BLaER1 (cell line): ENCODE measurements at regions not wholly inside any gene's neighbourhood (a gene's known extent, or its start where the extent isn't known, plus 50 kb on each side); places are given as distances from the start of the nearest gene placed in this dataset.
"Not testable (repeated sequence)": the region's sequence is repeated elsewhere in the genome, so short reads cannot be mapped to it uniquely, and the experiment has no call there.

Source experiments
- H3K27ac ChIP-seq: shearing (Covaris generic); formaldehyde crosslinking; 2 replicates; pipeline ENCODE4 v1.8.1; 2022
- H3K27me3 ChIP-seq: shearing (Covaris generic); formaldehyde crosslinking; 2 replicates; pipeline ENCODE4 v1.8.1; 2022
- H3K36me3 ChIP-seq: shearing (Covaris generic); formaldehyde crosslinking; 2 replicates; pipeline ENCODE4 v1.8.1; 2022
- H3K4me1 ChIP-seq: shearing (Covaris generic); formaldehyde crosslinking; 2 replicates; pipeline ENCODE4 v1.8.1; 2022
- H3K4me2 ChIP-seq: shearing (Covaris generic); formaldehyde crosslinking; 2 replicates; pipeline ENCODE4 v1.8.1; 2022
- H3K4me3 ChIP-seq: shearing (Covaris generic); formaldehyde crosslinking; 2 replicates; pipeline ENCODE4 v1.8.1; 2022
- H3K9ac ChIP-seq: shearing (Covaris generic); formaldehyde crosslinking; 2 replicates; pipeline ENCODE4 v1.8.1; 2022
- H3K9me3 ChIP-seq: shearing (Covaris generic); formaldehyde crosslinking; 2 replicates; pipeline ENCODE4 v1.8.1; 2022
- H4K20me1 ChIP-seq: shearing (Covaris generic); formaldehyde crosslinking; 2 replicates; pipeline ENCODE4 v1.8.1; 2022
- Cebpa-rat ChIP-seq: shearing (Covaris generic); IDR thresholded peaks from 2 replicates; pipeline ENCODE4 v1.8.1; 2022

GRCh38 chr6:131419702-131420101, 153.3 kb upstream of the ARG1 start:
- H3K4me1 ChIP-seq, result peaks cover 7% of the 10 kb centered on the region
- H3K36me3 ChIP-seq, result no peaks in the 10 kb centered on the region
- TF ChIP-seq Cebpa-rat, result no peak
- H3K4me3 ChIP-seq, result no peak overlapping the region
- no peaks in the 10 kb centered on the region for H3K9me3 ChIP-seq
- no peak overlapping the region for H3K9ac ChIP-seq
- no peak overlapping the region for H3K4me2 ChIP-seq
- no peaks in the 10 kb centered on the region for H3K27me3 ChIP-seq
- no peaks in the 10 kb centered on the region for H4K20me1 ChIP-seq
- no peak overlapping the region for H3K27ac ChIP-seq

- TF ChIP-seq Cebpa-rat, result no peak
- no peak overlapping the region for H3K4me3 ChIP-seq
- no peaks in the 10 kb centered on the region for H3K36me3 ChIP-seq
- no peak overlapping the region for H3K9ac ChIP-seq
- peaks cover 13% of the 10 kb centered on the region for H3K9me3 ChIP-seq
- peaks cover 18% of the 10 kb centered on the region for H3K4me1 ChIP-seq
- H3K27ac ChIP-seq, result no peak overlapping the region
- H3K4me2 ChIP-seq, result no peak overlapping the region
- no peaks in the 10 kb centered on the region for H3K27me3 ChIP-seq
- H4K20me1 ChIP-seq, result no peaks in the 10 kb centered on the region
Observed at GRCh38 chr6:131424016-131424415, 149.0 kb upstream of the ARG1 start.

GRCh38 chr6:131424475-131424874, 148.6 kb upstream of the ARG1 start:
- Histone ChIP-seq H3K9me3 (peaks cover 15% of the 10 kb centered on the region), H3K9ac (no peak overlapping the region), H4K20me1 (no peaks in the 10 kb centered on the region), H3K36me3 (no peaks in the 10 kb centered on the region), H3K27ac (no peak overlapping the region), H3K4me1 (peaks cover 18% of the 10 kb centered on the region), H3K27me3 (no peaks in the 10 kb centered on the region), H3K4me3 (no peak overlapping the region), H3K4me2 (no peak overlapping the region)
- TF ChIP-seq Cebpa-rat, result no peak

- Histone ChIP-seq H3K9me3 (peaks cover 15% of the 10 kb centered on the region), H3K27ac (no peak overlapping the region), H3K36me3 (no peaks in the 10 kb centered on the region), H3K9ac (no peak overlapping the region), H3K4me1 (peaks cover 26% of the 10 kb centered on the region), H3K4me2 (peak overlapping the region; percentile 47), H4K20me1 (no peaks in the 10 kb centered on the region), H3K4me3 (no peak overlapping the region), H3K27me3 (no peaks in the 10 kb centered on the region)
- no peak for TF ChIP-seq Cebpa-rat
Observed at GRCh38 chr6:131427434-131428058, 145.5 kb upstream of the ARG1 start.

- Histone ChIP-seq H3K4me2 (peak overlapping the region; percentile 23; the same call in 1 of the 2 replicates), H3K27ac (no peak overlapping the region), H3K4me1 (peaks cover 43% of the 10 kb centered on the region), H3K27me3 (no peaks in the 10 kb centered on the region), H3K9ac (no peak overlapping the region), H3K4me3 (no peak overlapping the region), H3K36me3 (no peaks in the 10 kb centered on the region), H4K20me1 (no peaks in the 10 kb centered on the region), H3K9me3 (peaks cover 40% of the 10 kb centered on the region)
- TF ChIP-seq Cebpa-rat, result no peak
Observed at GRCh38 chr6:131430531-131430930, 142.5 kb upstream of the ARG1 start.

GRCh38 chr6:131431718-131432117, 141.3 kb upstream of the ARG1 start:
- peaks cover 46% of the 10 kb centered on the region for H3K4me1 ChIP-seq
- TF ChIP-seq Cebpa-rat, result no peak
- H3K4me2 ChIP-seq, result no peak overlapping the region
- no peak overlapping the region for H3K9ac ChIP-seq
- peaks cover 45% of the 10 kb centered on the region for H3K9me3 ChIP-seq
- no peak overlapping the region for H3K4me3 ChIP-seq
- no peaks in the 10 kb centered on the region for H3K27me3 ChIP-seq
- no peaks in the 10 kb centered on the region for H4K20me1 ChIP-seq
- H3K27ac ChIP-seq, result no peak overlapping the region
- no peaks in the 10 kb centered on the region for H3K36me3 ChIP-seq

GRCh38 chr6:131433927-131434326, 139.1 kb upstream of the ARG1 start:
- H3K4me1 ChIP-seq, result peaks cover 43% of the 10 kb centered on the region
- no peaks in the 10 kb centered on the region for H4K20me1 ChIP-seq
- no peaks in the 10 kb centered on the region for H3K36me3 ChIP-seq
- no peak for TF ChIP-seq Cebpa-rat
- H3K9me3 ChIP-seq, result peaks cover 52% of the 10 kb centered on the region
- no peak overlapping the region for H3K4me3 ChIP-seq
- H3K27me3 ChIP-seq, result no peaks in the 10 kb centered on the region
- H3K27ac ChIP-seq, result peak overlapping the region; percentile 12; the same call in 1 of the 2 replicates
- peak overlapping the region; percentile 45 for H3K4me2 ChIP-seq
- H3K9ac ChIP-seq, result no peak overlapping the region

- peak overlapping the region; percentile 44 for H3K4me2 ChIP-seq
- TF ChIP-seq Cebpa-rat, result no peak
- peaks cover 35% of the 10 kb centered on the region for H3K4me1 ChIP-seq
- no peak overlapping the region; the same call in 1 of the 2 replicates for H3K27ac ChIP-seq
- H3K4me3 ChIP-seq, result no peak overlapping the region
- H4K20me1 ChIP-seq, result no peaks in the 10 kb centered on the region
- H3K27me3 ChIP-seq, result no peaks in the 10 kb centered on the region
- no peak overlapping the region for H3K9ac ChIP-seq
- peaks cover 64% of the 10 kb centered on the region for H3K9me3 ChIP-seq
- no peaks in the 10 kb centered on the region for H3K36me3 ChIP-seq
Observed at GRCh38 chr6:131436358-131436757, 136.7 kb upstream of the ARG1 start.

- Histone ChIP-seq H3K9ac (no peak overlapping the region), H3K4me1 (no peaks in the 10 kb centered on the region), H3K4me3 (no peak overlapping the region), H3K36me3 (no peaks in the 10 kb centered on the region), H3K27ac (no peak overlapping the region), H4K20me1 (no peaks in the 10 kb centered on the region), H3K27me3 (no peaks in the 10 kb centered on the region), H3K9me3 (peaks cover 23% of the 10 kb centered on the region), H3K4me2 (no peak overlapping the region)
- TF ChIP-seq Cebpa-rat, result no peak
Observed at GRCh38 chr6:131443014-131443413, 130.0 kb upstream of the ARG1 start.

- no peak overlapping the region for H3K9ac ChIP-seq
- H3K36me3 ChIP-seq, result no peaks in the 10 kb centered on the region
- H3K9me3 ChIP-seq, result peaks cover 18% of the 10 kb centered on the region
- H3K27me3 ChIP-seq, result no peaks in the 10 kb centered on the region
- no peaks in the 10 kb centered on the region for H3K4me1 ChIP-seq
- no peak overlapping the region for H3K27ac ChIP-seq
- H3K4me3 ChIP-seq, result no peak overlapping the region
- H4K20me1 ChIP-seq, result no peaks in the 10 kb centered on the region
- H3K4me2 ChIP-seq, result no peak overlapping the region
- TF ChIP-seq Cebpa-rat, result no peak
Observed at GRCh38 chr6:131443514-131443913, 129.5 kb upstream of the ARG1 start.

- not testable (repeated sequence) for H3K4me1 ChIP-seq, H3K4me2 ChIP-seq, H3K4me3 ChIP-seq, H3K27ac ChIP-seq, H3K36me3 ChIP-seq, H3K27me3 ChIP-seq, H4K20me1 ChIP-seq, H3K9ac ChIP-seq, H3K9me3 ChIP-seq
Observed at GRCh38 chr6:131445356-131445755, 127.7 kb upstream of the ARG1 start.
